ENCODE measurements at regions not wholly inside any gene's neighbourhood (a gene's known extent, or its start where the extent isn't known, plus 50 kb on each side); places are given as distances from the start of the nearest gene placed in this dataset.

DNA sequence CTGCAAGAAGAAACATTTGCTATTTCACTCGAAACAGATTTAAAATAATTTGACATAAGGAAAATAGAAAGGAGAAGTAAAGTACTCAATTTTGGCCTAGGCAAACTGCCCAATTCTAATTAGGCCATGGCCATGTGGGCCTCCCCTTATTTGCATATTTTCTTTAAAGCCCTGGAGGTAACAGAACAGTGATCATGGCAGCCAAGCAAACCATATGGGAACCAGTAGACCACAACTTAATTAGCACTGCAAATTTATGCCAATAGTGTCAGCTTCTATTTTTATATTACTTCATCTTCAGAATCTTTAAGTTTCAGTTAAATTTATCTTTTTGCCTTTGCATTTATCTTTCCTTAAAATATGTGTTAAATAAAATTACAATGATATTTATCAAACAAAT is 63.3 kb upstream of the THSD7A start:
- no peaks in the 10 kb centered on the region for H3K36me3 ChIP-seq (ENCODE audit: insufficient read depth in 1 of 2, low read depth in 1 of 2)
- intact Hi-C loops (cut with DNase I), result no loop called here
- 83 to 91% (median 90%) methylated on average over 1 of the region's 1 CpG for WGBS, 3 donors
- ATAC-seq, result no peak
- no peak overlapping the region for H3K4me3 ChIP-seq
- no peak for DNase-seq
- no peaks in the 10 kb centered on the region for H3K4me1 ChIP-seq
- no peaks in the 10 kb centered on the region for H3K27me3 ChIP-seq (ENCODE audit: insufficient read depth in 3 of 3, low read length in 2 of 3)
- no peak for TF ChIP-seq CTCF (IDR thresholded peaks at IDR 0.05)
- no peak overlapping the region for H3K27ac ChIP-seq
- H3K9me3 ChIP-seq, result no peaks in the 10 kb centered on the region

DNA sequence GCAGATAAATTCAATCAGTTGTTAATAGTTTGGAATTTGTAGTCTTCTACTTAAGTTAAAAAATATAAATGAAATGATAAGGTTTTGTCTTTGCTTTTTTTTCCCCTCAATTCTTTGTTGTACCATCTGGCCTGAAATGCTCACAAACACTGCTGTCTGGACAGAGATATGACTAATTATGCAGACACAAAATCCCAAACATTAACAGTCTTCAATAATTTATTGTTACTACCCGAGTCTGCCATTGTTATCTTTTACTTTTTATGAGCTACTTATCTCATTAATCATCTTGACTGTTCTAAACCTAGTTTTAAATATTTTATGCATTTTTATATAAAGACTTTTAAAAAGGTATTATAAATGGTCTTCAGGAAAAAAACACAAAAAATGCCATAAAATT is 64.7 kb upstream of the THSD7A start:
- Histone ChIP-seq H3K4me3 (no peak overlapping the region), H3K36me3 (ENCODE audit: insufficient read depth in 1 of 2, low read depth in 1 of 2) (no peaks in the 10 kb centered on the region), H3K27me3 (ENCODE audit: insufficient read depth in 3 of 3, low read length in 2 of 3) (no peaks in the 10 kb centered on the region), H3K27ac (no peak overlapping the region), H3K4me1 (no peaks in the 10 kb centered on the region), H3K9me3 (no peaks in the 10 kb centered on the region)
- TF ChIP-seq CTCF (IDR thresholded peaks at IDR 0.05), result no peak
- intact Hi-C loops (cut with DNase I), result no loop called here
- DNase-seq, result no peak
- no peak for ATAC-seq
- WGBS, 3 donors, result 11 to 23% (median 14%) methylated on average over 1 of the region's 1 CpG

GRCh38 chr7:11899247-11899646 is 67.2 kb upstream of the THSD7A start:
- DNase-seq (no peak), ATAC-seq (no peak)
- Histone ChIP-seq H3K4me1 (no peaks in the 10 kb centered on the region), H3K36me3 (ENCODE audit: insufficient read depth in 1 of 2, low read depth in 1 of 2) (no peaks in the 10 kb centered on the region), H3K9me3 (no peaks in the 10 kb centered on the region), H3K4me3 (no peak overlapping the region), H3K27ac (no peak overlapping the region), H3K27me3 (ENCODE audit: insufficient read depth in 3 of 3, low read length in 2 of 3) (no peaks in the 10 kb centered on the region)
- intact Hi-C loops (cut with DNase I), result no loop called here
- TF ChIP-seq CTCF (IDR thresholded peaks at IDR 0.05), result no peak

- intact Hi-C loops (cut with DNase I), result no loop called here
- Histone ChIP-seq H3K27ac (no peak overlapping the region), H3K4me3 (no peak overlapping the region), H3K4me1 (no peaks in the 10 kb centered on the region), H3K9me3 (no peaks in the 10 kb centered on the region), H3K36me3 (ENCODE audit: insufficient read depth in 1 of 2, low read depth in 1 of 2) (no peaks in the 10 kb centered on the region), H3K27me3 (ENCODE audit: insufficient read depth in 3 of 3, low read length in 2 of 3) (no peaks in the 10 kb centered on the region)
- 69 to 79% (median 72%) methylated on average over 2 of the region's 2 CpGs for WGBS, 3 donors
- DNase-seq, result no peak
- no peak for ATAC-seq
- no peak for TF ChIP-seq CTCF (IDR thresholded peaks at IDR 0.05)
These were observed 78.3 kb upstream of the THSD7A start for GRCh38 chr7:11910253-11910652.

GRCh38 chr7:11911900-11912299 is 79.9 kb upstream of the THSD7A start:
- ATAC-seq, result no peak
- Histone ChIP-seq H3K27me3 (ENCODE audit: insufficient read depth in 3 of 3, low read length in 2 of 3) (no peaks in the 10 kb centered on the region), H3K9me3 (no peaks in the 10 kb centered on the region), H3K36me3 (ENCODE audit: insufficient read depth in 1 of 2, low read depth in 1 of 2) (no peaks in the 10 kb centered on the region), H3K4me3 (no peak overlapping the region), H3K27ac (no peak overlapping the region), H3K4me1 (no peaks in the 10 kb centered on the region)
- no peak for DNase-seq
- no peak for TF ChIP-seq CTCF (IDR thresholded peaks at IDR 0.05)
- 26 to 32% (median 32%) methylated on average over 3 of the region's 3 CpGs for WGBS, 3 donors
- intact Hi-C loops (cut with DNase I), result no loop called here

Data from psoas muscle (tissue), 7 donors.